GM19452 (cell line): ENCODE measurements at regions not wholly inside any gene's neighbourhood (a gene's known extent, or its start where the extent isn't known, plus 50 kb on each side); places are given as distances from the start of the nearest gene placed in this dataset.

Experiments
- ATAC-seq: cut with Tn5 transposase; IDR thresholded peaks from one replicate; pipeline ENCODE4 v1.9.1; 2021; ENCODE audit not compliant: unreplicated experiment

DNA sequence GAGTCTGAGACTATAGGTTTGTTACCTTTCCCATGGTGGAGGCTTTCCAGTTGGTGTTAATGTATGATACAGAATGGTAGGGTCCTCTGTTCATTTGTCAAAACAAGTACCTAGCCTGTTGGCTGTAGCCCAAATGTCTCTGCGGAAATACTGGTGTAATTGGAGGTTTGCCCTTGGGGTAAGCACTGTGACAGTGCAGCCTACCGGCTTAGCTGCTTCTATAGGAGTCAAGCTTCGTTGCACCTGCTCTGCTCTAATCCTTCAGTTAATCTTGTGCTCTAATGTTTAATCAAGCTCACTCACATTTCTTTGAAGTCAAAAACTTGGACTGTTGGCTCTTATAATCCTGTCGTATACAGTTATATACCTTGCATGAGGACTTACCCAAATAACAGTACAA, 203.4 kb downstream of the CCNG2 start:
- no peak for ATAC-seq

DNA sequence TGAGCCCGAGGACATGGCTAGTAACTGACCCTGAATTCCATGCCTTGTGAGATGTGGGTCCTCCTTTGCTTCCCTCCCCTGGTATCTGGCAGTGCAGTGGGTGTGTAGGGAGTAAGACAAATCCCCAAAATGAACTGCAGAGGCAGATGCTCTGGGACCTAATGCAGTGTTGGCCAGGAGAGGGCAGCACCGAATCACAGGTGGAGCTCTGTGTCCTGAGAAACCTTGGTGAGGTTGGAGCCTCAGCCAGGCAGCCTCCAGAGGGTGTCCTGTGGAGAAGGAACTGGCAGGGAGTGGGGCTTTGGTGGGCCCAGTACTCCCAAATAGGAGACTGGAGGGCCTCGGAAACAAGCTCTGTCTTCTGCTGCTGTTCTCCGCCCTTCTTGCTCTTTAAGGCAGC, 209.9 kb downstream of the CCNG2 start:
- ATAC-seq, result peak; percentile 75

DNA sequence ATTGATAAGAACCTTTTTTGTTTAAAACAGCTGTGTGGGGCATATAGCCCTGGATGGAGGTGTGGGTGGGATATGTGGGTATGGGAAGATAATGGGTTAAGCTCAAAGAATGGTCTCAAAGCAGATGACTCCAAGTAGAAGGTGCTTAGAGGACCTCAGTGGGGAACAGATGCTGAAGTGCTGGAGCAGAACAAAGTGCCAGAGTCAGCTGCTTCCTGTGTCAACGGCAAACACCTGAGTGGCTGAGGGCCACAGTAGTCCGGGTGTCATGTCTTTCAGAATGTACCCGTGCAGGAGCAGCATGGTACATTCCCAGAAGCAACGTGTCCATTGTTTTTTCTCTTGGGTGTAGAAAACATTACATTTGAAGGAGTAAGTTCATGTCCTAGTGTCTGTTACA, 210.6 kb downstream of the CCNG2 start:
- ATAC-seq, result no peak

GRCh38 chr4:77372375-77372774, 215.4 kb downstream of the CCNG2 start:
- no peak for ATAC-seq

- no peak for ATAC-seq
Observed at GRCh38 chr4:77375866-77376607, 219.0 kb downstream of the CCNG2 start.

DNA sequence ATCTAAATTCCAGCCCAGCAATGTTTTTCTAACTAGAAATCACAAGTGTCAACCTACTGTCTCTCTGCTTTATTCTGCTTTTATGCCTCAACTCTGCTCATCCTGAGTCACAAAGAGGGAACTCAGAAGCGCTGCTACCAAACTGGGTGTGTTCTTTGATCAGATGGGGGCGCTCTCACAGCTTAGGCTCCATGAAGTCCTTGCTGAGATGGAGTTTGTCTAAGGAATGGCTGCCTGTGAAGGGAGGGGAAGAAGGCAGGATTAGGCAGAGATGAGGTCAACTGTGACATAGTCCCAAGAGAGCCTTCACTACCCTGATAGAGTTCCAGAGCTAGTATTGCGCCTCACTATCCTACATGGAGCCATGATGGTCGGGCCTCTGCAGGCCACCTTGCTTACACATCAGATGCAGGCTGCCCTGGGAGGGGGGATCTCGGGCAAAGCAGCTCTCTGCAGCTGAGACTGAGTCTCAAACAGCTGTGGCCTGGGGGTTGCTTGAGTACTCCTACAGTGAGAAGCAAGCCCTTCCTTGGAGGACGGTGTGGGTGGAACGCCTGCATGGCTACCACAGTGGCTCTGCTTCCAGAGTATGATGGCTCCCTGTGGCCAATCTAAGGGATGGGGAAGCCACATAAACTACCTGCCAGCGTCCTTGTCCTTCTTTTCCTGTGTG, 219.9 kb downstream of the CCNG2 start:
- no peak for ATAC-seq

DNA sequence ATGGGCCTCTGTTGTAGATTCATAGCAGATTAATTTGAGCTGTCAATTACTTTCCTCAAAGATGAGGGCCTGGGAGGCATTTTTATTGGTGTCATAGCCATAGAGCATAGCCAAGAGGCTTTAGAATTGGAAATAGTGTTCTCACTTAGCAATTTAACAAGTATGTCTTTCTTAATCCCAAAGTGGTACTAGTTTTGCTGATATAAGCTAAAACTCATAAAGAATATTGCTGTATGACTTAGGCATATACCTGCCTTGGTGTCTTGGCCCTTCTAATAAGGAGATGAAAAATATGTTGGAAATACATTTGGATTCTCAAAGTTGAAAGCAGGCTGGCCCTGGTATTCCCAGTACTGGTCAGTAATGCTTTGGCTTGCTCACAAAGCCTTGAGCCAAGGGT, 221.5 kb upstream of the CXCL13 start:
- ATAC-seq, result no peak

DNA sequence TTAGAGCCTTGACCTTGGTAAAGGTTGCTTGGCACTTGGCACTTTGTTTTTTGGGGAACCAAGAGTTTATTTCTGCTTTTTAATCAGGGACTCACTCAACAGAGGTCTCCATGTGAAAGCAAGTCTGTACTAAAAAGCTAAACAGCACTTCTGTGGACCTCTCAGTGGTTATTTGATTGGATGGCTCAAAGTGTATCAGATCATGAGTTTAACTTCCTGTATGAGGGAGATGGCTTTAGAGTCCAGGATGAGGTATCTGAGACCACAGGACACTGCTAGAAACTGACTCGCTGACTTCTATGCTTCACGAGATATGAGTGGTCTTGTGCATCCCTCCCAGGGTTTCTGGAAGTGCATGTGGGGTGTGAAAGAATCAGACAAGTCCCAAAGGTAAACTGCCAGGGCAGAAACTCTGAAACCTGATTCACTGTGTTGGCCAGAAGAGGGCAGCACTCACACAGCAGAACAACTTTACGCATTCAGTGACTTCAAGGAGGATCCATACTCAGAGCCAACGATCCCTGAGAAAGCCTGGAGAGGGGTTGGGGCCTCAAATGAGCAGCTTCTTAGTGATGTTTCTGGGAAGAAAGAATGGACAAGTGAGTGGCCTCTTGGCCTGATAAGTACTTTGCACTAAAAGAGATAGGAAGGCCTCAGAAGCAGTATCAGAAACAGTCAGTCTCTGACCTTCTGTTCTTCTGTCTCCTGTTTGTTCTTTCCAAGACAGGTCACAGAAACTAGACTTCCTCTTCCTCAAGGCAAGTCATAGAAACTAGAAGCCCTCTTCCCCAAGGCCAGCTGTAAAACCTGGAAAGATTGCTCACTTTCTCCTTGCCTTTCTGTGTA, 220.3 kb upstream of the CXCL13 start:
- peak; percentile 60 for ATAC-seq

GRCh38 chr4:77393996-77394395, 211.6 kb upstream of the CXCL13 start:
- no peak for ATAC-seq

DNA sequence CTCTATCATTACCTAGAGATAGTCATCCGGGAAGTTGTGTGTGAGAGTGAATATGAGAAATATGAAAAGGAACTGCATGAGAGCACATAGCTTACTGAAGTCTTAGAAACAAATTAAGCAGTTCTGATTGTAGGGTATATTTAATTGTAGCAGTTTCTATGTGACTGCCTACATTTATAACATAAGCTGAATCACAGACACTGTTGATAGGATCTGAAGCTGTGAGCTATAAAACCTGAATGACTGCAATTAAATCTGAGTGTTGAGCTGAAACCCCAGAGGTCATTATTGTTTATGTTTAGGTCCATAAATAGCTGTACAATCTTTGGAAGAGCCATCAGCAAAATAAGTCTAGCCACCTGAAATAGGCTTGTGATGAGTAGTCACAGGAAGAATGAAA, 210.1 kb upstream of the CXCL13 start:
- no peak for ATAC-seq

- no peak for ATAC-seq
Observed at GRCh38 chr4:77398256-77398655, 207.4 kb upstream of the CXCL13 start.

- ATAC-seq, result no peak
Observed at GRCh38 chr4:77399831-77400230, 205.8 kb upstream of the CXCL13 start.

GRCh38 chr4:77413766-77414165, 191.9 kb upstream of the CXCL13 start:
- ATAC-seq, result no peak

GRCh38 chr4:77415689-77416088, 189.9 kb upstream of the CXCL13 start:
- no peak for ATAC-seq

- no peak for ATAC-seq
Observed at GRCh38 chr4:77418333-77418732, 187.3 kb upstream of the CXCL13 start.

- ATAC-seq, result no peak
Observed at GRCh38 chr4:77430847-77431246, 174.8 kb upstream of the CXCL13 start.

DNA sequence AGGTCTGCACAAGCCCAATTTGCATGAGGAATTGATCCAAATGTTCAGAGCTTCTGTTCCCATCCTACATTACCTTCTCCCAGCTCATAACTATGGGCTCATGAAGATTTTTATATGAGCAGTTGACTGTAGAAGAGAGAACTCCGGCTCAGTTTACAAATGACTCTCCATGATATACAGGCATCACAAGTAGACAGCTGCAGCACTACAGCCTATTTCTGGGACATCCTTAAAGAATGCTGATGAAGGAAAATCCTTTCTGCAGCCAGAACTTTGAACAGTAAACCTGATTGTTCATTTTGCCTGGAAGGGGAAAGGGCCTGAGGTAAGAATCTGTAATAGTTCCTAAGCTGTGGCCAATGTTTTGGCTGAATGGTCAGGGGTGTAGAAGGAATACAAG, 174.1 kb upstream of the CXCL13 start:
- no peak for ATAC-seq

GRCh38 chr4:77432717-77433417, 172.8 kb upstream of the CXCL13 start:
- ATAC-seq, result no peak

DNA sequence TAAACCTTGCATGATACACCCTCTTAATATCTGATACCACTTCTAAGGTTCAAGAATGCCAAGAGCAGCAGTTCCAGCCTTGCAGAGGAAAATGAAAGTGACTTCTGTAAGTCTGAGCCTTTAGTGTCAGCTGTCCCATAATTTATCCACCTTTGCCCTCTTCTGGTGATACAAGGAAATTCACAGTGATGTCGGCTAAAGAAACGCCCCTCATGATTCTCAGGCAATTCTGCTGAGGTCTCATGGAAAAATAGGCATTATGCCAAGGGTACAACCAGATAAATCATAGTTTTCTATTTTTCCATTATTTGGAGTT, 172.2 kb upstream of the CXCL13 start:
- peak; percentile 89 for ATAC-seq

- ATAC-seq, result no peak
Observed at GRCh38 chr4:77434299-77435092, 171.1 kb upstream of the CXCL13 start.

DNA sequence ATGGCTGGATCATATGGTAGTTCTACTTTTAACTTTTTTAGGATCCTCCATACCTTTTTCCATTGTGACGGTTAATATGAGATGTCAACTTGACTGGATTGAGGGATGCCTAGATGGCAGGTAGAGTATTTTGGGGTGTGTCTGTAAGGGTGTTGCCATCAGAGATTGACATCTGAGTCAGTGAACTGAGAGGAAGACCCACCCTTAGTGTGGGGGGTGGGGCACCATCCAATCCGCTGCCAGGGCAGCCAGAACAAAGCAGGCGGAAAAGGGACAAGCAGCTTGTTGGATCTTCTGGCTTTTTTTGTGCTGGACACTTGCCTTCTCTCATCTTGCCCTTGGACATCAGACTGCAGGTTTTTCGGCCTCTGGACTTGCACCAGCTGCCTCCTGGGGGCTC, 168.5 kb upstream of the CXCL13 start:
- no peak for ATAC-seq
